GM19455 (cell line): ENCODE measurements at regions not wholly inside any gene's neighbourhood (a gene's known extent, or its start where the extent isn't known, plus 50 kb on each side); places are given as distances from the start of the nearest gene placed in this dataset.
"Not testable (repeated sequence)": the region's sequence is repeated elsewhere in the genome, so short reads cannot be mapped to it uniquely, and the experiment has no call there.

ENCODE experiments used
- ATAC-seq: cut with Tn5 transposase; IDR thresholded peaks from one replicate; pipeline ENCODE4 v1.9.1; 2021; ENCODE audit not compliant: unreplicated experiment

- ATAC-seq = no peak
These were observed 82.2 kb upstream of the ASB18 start for GRCh38 chr2:236346366-236346765.

GRCh38 chr2:236348279-236348678, 84.1 kb upstream of the ASB18 start:
- ATAC-seq = no peak

- no peak for ATAC-seq
These were observed 84.8 kb upstream of the ASB18 start for GRCh38 chr2:236348976-236349375.

- no peak for ATAC-seq
These were observed 86.2 kb upstream of the ASB18 start for GRCh38 chr2:236350426-236350825.

- ATAC-seq = no peak
These were observed 87.8 kb upstream of the ASB18 start for GRCh38 chr2:236351966-236352525.

- ATAC-seq = no peak
These were observed 88.8 kb upstream of the ASB18 start for GRCh38 chr2:236352761-236353593.

- ATAC-seq = no peak
These were observed 89.4 kb upstream of the ASB18 start for GRCh38 chr2:236353594-236353942.

GRCh38 chr2:236354056-236354940, 90.1 kb upstream of the ASB18 start:
- no peak for ATAC-seq

GRCh38 chr2:236354973-236355595, 90.9 kb upstream of the ASB18 start:
- no peak for ATAC-seq

- no peak for ATAC-seq
These were observed 91.7 kb upstream of the ASB18 start for GRCh38 chr2:236355911-236356310.

- ATAC-seq = not testable (repeated sequence)
These were observed 92.1 kb upstream of the ASB18 start for GRCh38 chr2:236356321-236356720.

- not testable (repeated sequence) for ATAC-seq
These were observed 94.3 kb upstream of the ASB18 start for GRCh38 chr2:236358482-236358881.

GRCh38 chr2:236359426-236360045, 95.3 kb upstream of the ASB18 start:
- ATAC-seq = no peak

GRCh38 chr2:236360496-236360895, 96.3 kb upstream of the ASB18 start:
- ATAC-seq = no peak

GRCh38 chr2:236363711-236364277, 99.6 kb upstream of the ASB18 start:
- ATAC-seq = no peak

GRCh38 chr2:236365258-236366048, 101.2 kb upstream of the ASB18 start:
- ATAC-seq = no peak

- ATAC-seq = no peak
These were observed 101.8 kb upstream of the ASB18 start for GRCh38 chr2:236366049-236366387.

GRCh38 chr2:236366397-236366796, 102.2 kb upstream of the ASB18 start:
- no peak for ATAC-seq

GRCh38 chr2:236367506-236368289, 103.5 kb upstream of the ASB18 start:
- no peak for ATAC-seq
